Stimulated activated CD4-positive, alpha-beta T cell treated with anti-CD3 and anti-CD28 coated beads, Interleukin-1b, Interleukin-23, amount 100 ng/mL, for 48 hours (primary cell): ENCODE measurements at regions not wholly inside any gene's neighbourhood (a gene's known extent, or its start where the extent isn't known, plus 50 kb on each side); places are given as distances from the start of the nearest gene placed in this dataset.
"Not testable (repeated sequence)": the region's sequence is repeated elsewhere in the genome, so short reads cannot be mapped to it uniquely, and the experiment has no call there.

Experiments used
- DNase-seq: peaks from one replicate; pipeline ENCODE4 v3.0.0-alpha.2; 2020

- no peak for DNase-seq
These were observed 143.3 kb upstream of the GRK3 start for GRCh38 chr22:25420925-25421904.

- DNase-seq, result not testable (repeated sequence)
These were observed 137.8 kb upstream of the GRK3 start for GRCh38 chr22:25426530-25427308.

GRCh38 chr22:25431637-25432342 lies 132.7 kb upstream of the GRK3 start:
- DNase-seq, result not testable (repeated sequence)

GRCh38 chr22:25433381-25433970 lies 131.0 kb upstream of the GRK3 start:
- not testable (repeated sequence) for DNase-seq

- no peak for DNase-seq
These were observed 126.9 kb upstream of the GRK3 start for GRCh38 chr22:25437414-25438160.

- DNase-seq, result no peak
These were observed 117.3 kb upstream of the GRK3 start for GRCh38 chr22:25447067-25447685.

GRCh38 chr22:25447686-25448434 lies 116.6 kb upstream of the GRK3 start:
- DNase-seq, result peak; percentile 93

- DNase-seq, result no peak
These were observed 115.9 kb upstream of the GRK3 start for GRCh38 chr22:25448435-25449051.

GRCh38 chr22:25449781-25450317 lies 114.6 kb upstream of the GRK3 start:
- DNase-seq, result no peak

- no peak for DNase-seq
These were observed 112.9 kb upstream of the GRK3 start for GRCh38 chr22:25451480-25452114.

- no peak for DNase-seq
These were observed 112.3 kb upstream of the GRK3 start for GRCh38 chr22:25452116-25452700.

GRCh38 chr22:25453058-25453457 lies 111.4 kb upstream of the GRK3 start:
- DNase-seq, result no peak

- peak; percentile 60 for DNase-seq
These were observed 110.9 kb upstream of the GRK3 start for GRCh38 chr22:25453557-25453956.

- not testable (repeated sequence) for DNase-seq
These were observed 108.0 kb upstream of the GRK3 start for GRCh38 chr22:25456300-25457043.

GRCh38 chr22:25458631-25459030 lies 105.8 kb upstream of the GRK3 start:
- DNase-seq, result not testable (repeated sequence)

- not testable (repeated sequence) for DNase-seq
These were observed 103.8 kb upstream of the GRK3 start for GRCh38 chr22:25460682-25461081.

- no peak for DNase-seq
These were observed 103.2 kb upstream of the GRK3 start for GRCh38 chr22:25461301-25461700.
